Choroid plexus epithelial cell (primary cell): ENCODE measurements at regions not wholly inside any gene's neighbourhood (a gene's known extent, or its start where the extent isn't known, plus 50 kb on each side); places are given as distances from the start of the nearest gene placed in this dataset.

ENCODE experiments used
- DNase-seq: peaks from one replicate; pipeline ENCODE4 v3.0.0-alpha.2; 2010; ENCODE audit warnings: low read depth
- H3K4me3 ChIP-seq: 2 replicates; pipeline ENCODE4 v1.5.1; 2011; ENCODE audit warnings: low read depth, mild to moderate bottlenecking, control low read depth, low read length, moderate library complexity
- CTCF ChIP-seq: conservative IDR thresholded peaks from 2 replicates; pipeline ENCODE4 v1.5.1; 2011; ENCODE audit warnings: low read depth, mild to moderate bottlenecking, control low read depth, inconsistent platforms, low read length, moderate library complexity

- no peak overlapping the region for H3K4me3 ChIP-seq
- TF ChIP-seq CTCF, result no peak
- DNase-seq, result no peak
Measured at GRCh38 chr15:39317225-39317624, 263.7 kb upstream of the THBS1 start.

- DNase-seq, result no peak
- H3K4me3 ChIP-seq, result no peak overlapping the region
- no peak for TF ChIP-seq CTCF
Measured at GRCh38 chr15:39318231-39318630, 262.6 kb upstream of the THBS1 start.

- H3K4me3 ChIP-seq, result no peak overlapping the region
- no peak for DNase-seq
- TF ChIP-seq CTCF, result no peak
Measured at GRCh38 chr15:39320355-39320754, 260.5 kb upstream of the THBS1 start.

GRCh38 chr15:39320886-39321285 lies 260.0 kb upstream of the THBS1 start:
- no peak overlapping the region for H3K4me3 ChIP-seq
- no peak for TF ChIP-seq CTCF
- no peak for DNase-seq

- H3K4me3 ChIP-seq, result no peak overlapping the region
- peak; percentile 49 for DNase-seq
- no peak for TF ChIP-seq CTCF
Measured at GRCh38 chr15:39321977-39322376, 258.9 kb upstream of the THBS1 start.

- no peak for TF ChIP-seq CTCF
- DNase-seq, result no peak
- no peak overlapping the region for H3K4me3 ChIP-seq
Measured at GRCh38 chr15:39323157-39323556, 257.7 kb upstream of the THBS1 start.

- H3K4me3 ChIP-seq, result no peak overlapping the region
- no peak for TF ChIP-seq CTCF
- no peak for DNase-seq
Measured at GRCh38 chr15:39323706-39324105, 257.2 kb upstream of the THBS1 start.
